Transverse colon (tissue), 4 donors: ENCODE measurements at regions not wholly inside any gene's neighbourhood (a gene's known extent, or its start where the extent isn't known, plus 50 kb on each side); places are given as distances from the start of the nearest gene placed in this dataset.

Experiments
- DNase-seq: peaks from one replicate; pipeline ENCODE4 v3.0.0-alpha.2; 2019
- H3K27ac ChIP-seq, 4 donors: fragments of 200-600 bp; sonication (generic); 2 replicates each; pipeline ENCODE4 v1.5.1; 2016 to 2018; ENCODE audit warnings: inconsistent platforms in 4 of 4
- H3K27me3 ChIP-seq: fragments of 200-600 bp; sonication (generic); 2 replicates; pipeline ENCODE4 v1.5.1; 2017; ENCODE audit warnings: inconsistent platforms
- H3K36me3 ChIP-seq, 4 donors: fragments of 200-600 bp; sonication (generic); 2 replicates each; pipeline ENCODE4 v1.5.1; 2017 to 2019; ENCODE audit warnings: inconsistent platforms in 4 of 4
- H3K4me1 ChIP-seq, 4 donors: fragments of 200-600 bp; sonication (generic); 2 replicates each; pipeline ENCODE4 v1.5.1; 2017 to 2020; ENCODE audit warnings: inconsistent platforms in 4 of 4
- H3K4me3 ChIP-seq, 4 donors: fragments of 200-600 bp; sonication (generic); 1 replicate in 1 of 4; 2 replicates in 3 of 4; pipeline versions ENCODE4 v1.5.1 to v1.6.1; 2017 to 2019; ENCODE audit warnings: inconsistent platforms in 4 of 4
- H3K9me3 ChIP-seq, 2 donors: fragments of 200-600 bp; sonication (generic); 2 replicates each; pipeline ENCODE4 v1.5.1; 2017 to 2019; ENCODE audit warnings: inconsistent platforms in 2 of 2
- EP300 ChIP-seq: sonication (generic); formaldehyde crosslinking; IDR thresholded peaks from one replicate; pipeline ENCODE4 v1.6.1; 2017; ENCODE audit warnings: antibody characterized with exemption, low read depth
- POLR2A ChIP-seq: fragments of 450-650 bp; IDR thresholded peaks from one replicate; pipeline ENCODE4 v1.6.1; 2016; ENCODE audit warnings: antibody characterized with exemption, mild to moderate bottlenecking, moderate library complexity
- POLR2AphosphoS5 ChIP-seq, 3 donors: sonication (generic); formaldehyde crosslinking; IDR thresholded peaks; one replicate each; pipeline ENCODE4 v1.6.1; 2016; ENCODE audit warnings: antibody characterized with exemption in 3 of 3
- WGBS, 2 donors: methylation state at CpG; one replicate each; pipeline ENCODE4 v1.1.5; 2018; ENCODE audit warnings: low coverage in 1 of 2; 5-methylcytosine and 5-hydroxymethylcytosine counted together
- in situ Hi-C, 4 donors: fragments of 200-750 bp; cut with MboI; loops; one replicate each; pipeline versions ENCODE4 v1.15.0 to v1.15.1; 2017; ENCODE audit warnings: low sequenced_read_pairs in 3 of 4, low pct_ligation_motif_present in 1 of 4, low pct_unique_long_range_greater_than_20kb in 1 of 4
- intact Hi-C: fragments of 100-400 bp; cut with DNase I; formaldehyde crosslinking; loops from one replicate; pipeline ENCODE4 v1.15.1; 2023; ENCODE audit warnings: low total_unique reads
- TF ChIP-seq, protein P1 (sequence below), 5 experiments: fragments of 200-600 bp in 3 of 5; fragments of 450-650 bp in 2 of 5; sonication (generic) in 3 of 5; IDR thresholded peaks; 1 replicate in 2 of 5; 2 replicates in 3 of 5; pipeline ENCODE4 v1.5.1; 2016 to 2017; ENCODE audit warnings: antibody characterized with exemption in 5 of 5, inconsistent platforms in 3 of 5, mild to moderate bottlenecking in 2 of 5, moderate library complexity in 1 of 5

DNA sequence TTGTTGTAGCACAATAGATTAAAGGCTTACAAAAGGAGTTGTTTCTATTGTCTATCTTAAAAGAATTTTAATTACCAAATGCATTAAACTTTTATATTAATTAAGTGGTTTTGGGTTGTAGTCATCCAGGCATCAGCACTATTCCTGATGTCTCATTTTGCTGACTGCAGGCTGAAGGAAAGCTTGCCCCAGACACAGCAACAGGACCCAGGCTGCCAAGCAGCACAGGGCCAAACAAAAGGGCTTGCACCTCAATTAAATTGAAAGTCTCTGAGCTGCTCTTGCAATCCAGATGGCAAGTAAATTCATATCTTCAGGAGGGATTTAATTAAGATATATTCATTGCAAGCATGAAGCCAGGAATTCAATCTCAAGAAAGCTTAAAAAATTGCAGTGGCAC is 80.7 kb upstream of the CHODL start:
- Histone ChIP-seq H3K4me3 (no peak overlapping the region), H3K9me3 (no peaks in the 10 kb centered on the region), H3K27ac (no peak overlapping the region), H3K27me3 (no peaks in the 10 kb centered on the region), H3K36me3 (no peaks in the 10 kb centered on the region), H3K4me1 (no peaks in the 10 kb centered on the region)
- no peak for TF ChIP-seq POLR2A
- TF ChIP-seq EP300 = no peak
- no peak for TF ChIP-seq POLR2AphosphoS5 (IDR thresholded peaks at IDR 0.05)
- TF ChIP-seq, protein P1, sequence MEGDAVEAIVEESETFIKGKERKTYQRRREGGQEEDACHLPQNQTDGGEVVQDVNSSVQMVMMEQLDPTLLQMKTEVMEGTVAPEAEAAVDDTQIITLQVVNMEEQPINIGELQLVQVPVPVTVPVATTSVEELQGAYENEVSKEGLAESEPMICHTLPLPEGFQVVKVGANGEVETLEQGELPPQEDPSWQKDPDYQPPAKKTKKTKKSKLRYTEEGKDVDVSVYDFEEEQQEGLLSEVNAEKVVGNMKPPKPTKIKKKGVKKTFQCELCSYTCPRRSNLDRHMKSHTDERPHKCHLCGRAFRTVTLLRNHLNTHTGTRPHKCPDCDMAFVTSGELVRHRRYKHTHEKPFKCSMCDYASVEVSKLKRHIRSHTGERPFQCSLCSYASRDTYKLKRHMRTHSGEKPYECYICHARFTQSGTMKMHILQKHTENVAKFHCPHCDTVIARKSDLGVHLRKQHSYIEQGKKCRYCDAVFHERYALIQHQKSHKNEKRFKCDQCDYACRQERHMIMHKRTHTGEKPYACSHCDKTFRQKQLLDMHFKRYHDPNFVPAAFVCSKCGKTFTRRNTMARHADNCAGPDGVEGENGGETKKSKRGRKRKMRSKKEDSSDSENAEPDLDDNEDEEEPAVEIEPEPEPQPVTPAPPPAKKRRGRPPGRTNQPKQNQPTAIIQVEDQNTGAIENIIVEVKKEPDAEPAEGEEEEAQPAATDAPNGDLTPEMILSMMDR (IDR thresholded peaks at IDR 0.05) = no peak
- intact Hi-C loops = no loop called here
- in situ Hi-C loops = no loop called here
- no peak for DNase-seq

DNA sequence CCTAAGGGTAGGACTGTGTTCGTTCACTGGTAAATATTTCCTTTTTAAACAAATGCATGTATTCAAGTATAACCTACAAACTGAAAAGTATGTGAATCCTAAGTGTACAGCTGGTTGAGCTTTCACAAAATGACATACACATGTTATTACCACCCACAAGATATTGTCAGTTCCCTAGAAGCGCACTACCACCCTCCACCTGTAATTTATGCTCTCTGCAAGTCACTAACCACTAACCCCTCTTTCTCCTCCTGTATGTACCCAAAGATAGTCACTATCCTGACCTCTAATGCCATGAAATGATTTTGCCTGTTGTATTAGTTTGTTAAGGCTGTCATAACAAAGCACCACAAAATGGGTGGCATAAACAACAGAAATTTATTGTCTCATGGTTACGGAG is 82.8 kb upstream of the CHODL start:
- in situ Hi-C loops = no loop called here
- DNase-seq = no peak
- no peak for TF ChIP-seq POLR2AphosphoS5 (IDR thresholded peaks at IDR 0.05)
- no peak for TF ChIP-seq EP300
- TF ChIP-seq, protein P1 (IDR thresholded peaks at IDR 0.05) = no peak
- TF ChIP-seq POLR2A = no peak
- Histone ChIP-seq H3K9me3 (no peaks in the 10 kb centered on the region), H3K4me1 (no peaks in the 10 kb centered on the region), H3K27ac (no peak overlapping the region), H3K4me3 (no peak overlapping the region), H3K27me3 (no peaks in the 10 kb centered on the region), H3K36me3 (no peaks in the 10 kb centered on the region)
- intact Hi-C loops = no loop called here
- 86 to 92% methylated on average over 2 to 3 of the region's 3 CpGs for WGBS, 2 donors

DNA sequence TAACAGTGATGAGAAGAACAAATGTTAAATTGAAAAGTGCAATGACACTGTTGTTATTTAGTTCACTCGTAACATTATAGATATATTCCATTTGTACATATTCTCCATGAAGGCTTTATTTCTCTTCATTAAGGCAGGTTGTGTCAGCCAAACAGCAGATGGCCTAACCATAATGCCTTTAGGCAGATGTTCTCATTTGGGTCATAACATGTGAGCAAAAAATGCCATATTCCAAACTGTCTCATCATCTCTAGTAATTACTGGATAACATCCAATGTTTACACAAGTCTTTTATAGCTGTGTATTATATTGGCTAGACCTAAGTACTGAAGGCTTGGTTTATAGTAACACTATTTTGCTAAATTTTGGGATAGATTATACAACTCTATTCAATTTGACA is 87.2 kb upstream of the CHODL start:
- no peaks in the 10 kb centered on the region for H3K27me3 ChIP-seq
- no peaks in the 10 kb centered on the region for H3K4me1 ChIP-seq
- H3K27ac ChIP-seq = no peak overlapping the region
- WGBS, 2 donors = 79 to 92% methylated on average over 1 of the region's 1 CpG
- intact Hi-C loops (no loop called here), in situ Hi-C loops (no loop called here)
- TF ChIP-seq POLR2AphosphoS5 (IDR thresholded peaks at IDR 0.05) = no peak
- TF ChIP-seq, protein P1 (IDR thresholded peaks at IDR 0.05) = no peak
- TF ChIP-seq POLR2A = no peak
- TF ChIP-seq EP300 = no peak
- H3K4me3 ChIP-seq = no peak overlapping the region
- H3K9me3 ChIP-seq = no peaks in the 10 kb centered on the region
- H3K36me3 ChIP-seq = no peaks in the 10 kb centered on the region
- DNase-seq = no peak

DNA sequence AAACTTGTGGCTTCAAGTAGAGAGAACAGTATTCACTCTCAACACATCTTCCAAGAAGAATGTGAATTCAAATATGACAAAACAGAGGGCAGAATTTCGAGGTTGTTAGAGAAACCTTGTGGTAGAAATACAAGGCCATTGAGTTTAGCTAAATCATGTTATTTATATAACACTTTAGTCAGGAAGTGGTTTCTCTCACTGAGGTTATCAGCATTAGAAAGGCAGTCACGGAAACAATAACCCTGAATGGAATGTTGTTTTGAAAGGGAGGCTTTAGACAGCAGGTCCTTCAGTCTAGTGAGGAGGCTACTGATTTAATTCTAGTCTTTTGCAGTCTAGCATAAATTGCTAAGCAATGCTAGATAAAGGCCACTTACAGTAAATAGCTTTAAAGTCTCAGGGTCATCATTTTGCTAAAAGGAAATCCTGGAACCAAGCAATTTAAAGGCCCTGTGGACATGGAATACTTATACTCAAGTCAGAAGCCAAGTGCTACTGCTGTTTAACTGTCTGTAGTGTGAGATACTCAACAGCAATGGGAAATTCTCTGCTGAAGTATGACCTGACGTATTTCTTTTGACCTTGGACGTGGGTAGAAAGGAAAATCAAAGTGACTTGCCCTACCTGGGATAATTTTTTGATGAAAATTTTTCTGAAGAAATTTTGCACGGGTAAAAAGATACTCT is 89.0 kb upstream of the CHODL start:
- no peaks in the 10 kb centered on the region for H3K27me3 ChIP-seq
- H3K36me3 ChIP-seq = no peaks in the 10 kb centered on the region
- H3K4me3 ChIP-seq = no peak overlapping the region
- DNase-seq = no peak
- no peak for TF ChIP-seq POLR2AphosphoS5 (IDR thresholded peaks at IDR 0.05)
- no peak for TF ChIP-seq POLR2A
- TF ChIP-seq, protein P1 (IDR thresholded peaks at IDR 0.05) = no peak
- no peak for TF ChIP-seq EP300
- 44 to 61% methylated on average over 5 of the region's 5 CpGs for WGBS, 2 donors
- no peak overlapping the region for H3K27ac ChIP-seq
- H3K9me3 ChIP-seq = no peaks in the 10 kb centered on the region
- H3K4me1 ChIP-seq = no peaks in the 10 kb centered on the region
- in situ Hi-C loops = no loop called here
- intact Hi-C loops = no loop called here
